Colonic mucosa (tissue), 4 donors: ENCODE measurements at regions not wholly inside any gene's neighbourhood (a gene's known extent, or its start where the extent isn't known, plus 50 kb on each side); places are given as distances from the start of the nearest gene placed in this dataset.

ENCODE experiments used
- DNase-seq: peaks from one replicate; pipeline ENCODE4 v3.0.0-alpha.2; 2020
- H3K27ac ChIP-seq: fragments of 200-600 bp; one replicate; pipeline ENCODE4 v1.8.0; 2021
- H3K27me3 ChIP-seq: fragments of 200-600 bp; one replicate; pipeline ENCODE4 v1.8.0; 2021
- H3K36me3 ChIP-seq: fragments of 200-600 bp; one replicate; pipeline ENCODE4 v1.8.0; 2021
- H3K4me1 ChIP-seq: fragments of 200-600 bp; one replicate; pipeline ENCODE4 v1.8.0; 2021; ENCODE audit warnings: mild to moderate bottlenecking
- H3K4me3 ChIP-seq: fragments of 200-600 bp; one replicate; pipeline ENCODE4 v1.8.0; 2021
- H3K9ac ChIP-seq, 2 donors: one replicate each; pipeline ENCODE4 v1.7.0; 2013; ENCODE audit warnings: control low read depth in 2 of 2, low read depth in 2 of 2, low read length in 2 of 2
- H3K9me3 ChIP-seq: fragments of 200-600 bp; one replicate; pipeline ENCODE4 v1.8.0; 2021
- intact Hi-C: fragments of 100-400 bp; cut with DNase I; formaldehyde crosslinking; loops from one replicate; pipeline ENCODE4 v1.14.1; 2022
- TF ChIP-seq, protein P1 (sequence below): fragments of 200-600 bp; IDR thresholded peaks from one replicate; pipeline ENCODE4 v1.8.0; 2022; ENCODE audit warnings: antibody characterized with exemption, mild to moderate bottlenecking
- donor health status: healthy.
- donor health status: DM: no; HTN: no; CAD: no.
- donor health status: DM: no; HTN: no; CAD: no.

GRCh38 chr1:14535619-14536355, 62.7 kb upstream of the KAZN start:
- intact Hi-C loops, result no loop called here
- Histone ChIP-seq H3K9me3 (no peaks in the 10 kb centered on the region), H3K36me3 (no peaks in the 10 kb centered on the region), H3K27me3 (no peaks in the 10 kb centered on the region), H3K27ac (no peak overlapping the region), H3K9ac (no peak overlapping the region), H3K4me1 (no peaks in the 10 kb centered on the region), H3K4me3 (no peak overlapping the region)
- TF ChIP-seq, protein P1, sequence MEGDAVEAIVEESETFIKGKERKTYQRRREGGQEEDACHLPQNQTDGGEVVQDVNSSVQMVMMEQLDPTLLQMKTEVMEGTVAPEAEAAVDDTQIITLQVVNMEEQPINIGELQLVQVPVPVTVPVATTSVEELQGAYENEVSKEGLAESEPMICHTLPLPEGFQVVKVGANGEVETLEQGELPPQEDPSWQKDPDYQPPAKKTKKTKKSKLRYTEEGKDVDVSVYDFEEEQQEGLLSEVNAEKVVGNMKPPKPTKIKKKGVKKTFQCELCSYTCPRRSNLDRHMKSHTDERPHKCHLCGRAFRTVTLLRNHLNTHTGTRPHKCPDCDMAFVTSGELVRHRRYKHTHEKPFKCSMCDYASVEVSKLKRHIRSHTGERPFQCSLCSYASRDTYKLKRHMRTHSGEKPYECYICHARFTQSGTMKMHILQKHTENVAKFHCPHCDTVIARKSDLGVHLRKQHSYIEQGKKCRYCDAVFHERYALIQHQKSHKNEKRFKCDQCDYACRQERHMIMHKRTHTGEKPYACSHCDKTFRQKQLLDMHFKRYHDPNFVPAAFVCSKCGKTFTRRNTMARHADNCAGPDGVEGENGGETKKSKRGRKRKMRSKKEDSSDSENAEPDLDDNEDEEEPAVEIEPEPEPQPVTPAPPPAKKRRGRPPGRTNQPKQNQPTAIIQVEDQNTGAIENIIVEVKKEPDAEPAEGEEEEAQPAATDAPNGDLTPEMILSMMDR, result no peak
- no peak for DNase-seq

DNA sequence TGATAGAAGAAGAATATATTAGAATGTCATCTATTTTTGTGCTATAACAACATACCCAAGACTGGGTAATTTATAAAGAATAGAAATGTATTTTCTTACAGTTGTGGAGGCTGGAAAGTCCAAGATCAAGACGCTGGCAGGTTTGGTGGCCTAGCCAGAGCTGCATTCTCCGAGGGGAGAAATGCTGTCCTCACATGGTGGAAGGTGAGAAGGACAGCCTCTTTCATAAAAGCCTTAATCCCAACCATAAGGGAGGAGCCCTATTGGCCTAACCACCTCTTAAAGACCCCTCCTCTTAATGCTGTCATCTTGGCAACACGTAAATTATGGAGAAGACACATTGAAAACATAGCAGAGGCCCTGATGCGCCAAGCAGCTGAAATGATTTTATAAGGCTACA, 60.1 kb upstream of the KAZN start:
- H3K9me3 ChIP-seq, result no peaks in the 10 kb centered on the region
- H3K27ac ChIP-seq, result no peak overlapping the region
- H3K36me3 ChIP-seq, result no peaks in the 10 kb centered on the region
- no peak overlapping the region for H3K4me3 ChIP-seq
- no peaks in the 10 kb centered on the region for H3K4me1 ChIP-seq
- H3K9ac ChIP-seq, result no peak overlapping the region
- TF ChIP-seq, protein P1, result no peak
- no peaks in the 10 kb centered on the region for H3K27me3 ChIP-seq
- intact Hi-C loops, result no loop called here
- DNase-seq, result no peak

- intact Hi-C loops, result no loop called here
These were observed 59.2 kb upstream of the KAZN start for GRCh38 chr1:14539309-14539708.

GRCh38 chr1:14539953-14540563, 58.4 kb upstream of the KAZN start:
- TF ChIP-seq, protein P1, result no peak
- Histone ChIP-seq H3K36me3 (no peaks in the 10 kb centered on the region), H3K4me1 (no peaks in the 10 kb centered on the region), H3K9me3 (no peaks in the 10 kb centered on the region), H3K9ac (no peak overlapping the region), H3K27me3 (no peaks in the 10 kb centered on the region), H3K27ac (no peak overlapping the region), H3K4me3 (no peak overlapping the region)
- DNase-seq, result no peak
- intact Hi-C loops, result no loop called here

More at GRCh38 chr1:14539309-14539708, 59.2 kb upstream of the KAZN start:
- TF ChIP-seq, protein P1, result no peak
- Histone ChIP-seq H3K36me3 (no peaks in the 10 kb centered on the region), H3K27ac (no peak overlapping the region), H3K4me1 (no peaks in the 10 kb centered on the region), H3K9ac (no peak overlapping the region), H3K9me3 (no peaks in the 10 kb centered on the region), H3K27me3 (no peaks in the 10 kb centered on the region), H3K4me3 (no peak overlapping the region)
- DNase-seq, result no peak

DNA sequence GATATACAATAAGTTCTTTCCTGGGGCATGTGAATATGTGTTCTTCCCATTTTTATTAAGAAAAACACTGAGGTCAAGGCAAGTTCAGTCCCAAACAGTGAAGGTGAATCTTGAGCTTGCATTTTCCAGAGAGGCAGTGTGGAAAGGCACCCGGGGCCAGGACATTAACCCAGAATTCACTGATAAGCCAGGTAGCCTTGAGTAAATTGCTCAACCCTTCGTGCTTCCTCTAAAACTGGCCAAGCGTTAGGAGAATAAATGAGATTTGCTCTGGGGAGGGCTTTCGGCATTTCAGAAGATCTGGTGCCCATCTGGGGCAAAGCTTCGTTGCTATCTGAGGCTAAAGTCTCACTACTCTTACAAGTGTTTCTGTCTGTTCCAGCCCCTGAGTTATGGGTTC, 57.1 kb upstream of the KAZN start:
- no peak for DNase-seq
- no peaks in the 10 kb centered on the region for H3K9me3 ChIP-seq

More for the DNA sequence above, 57.1 kb upstream of the KAZN start:
- TF ChIP-seq, protein P1, result no peak
- Histone ChIP-seq H3K4me3 (no peak overlapping the region), H3K4me1 (no peaks in the 10 kb centered on the region), H3K36me3 (no peaks in the 10 kb centered on the region), H3K27me3 (no peaks in the 10 kb centered on the region), H3K9ac (no peak overlapping the region), H3K27ac (no peak overlapping the region)
- intact Hi-C loops, result no loop called here
